ENCODE measurements at regions not wholly inside any gene's neighbourhood (a gene's known extent, or its start where the extent isn't known, plus 50 kb on each side); places are given as distances from the start of the nearest gene placed in this dataset.
"Not testable (repeated sequence)": the region's sequence is repeated elsewhere in the genome, so short reads cannot be mapped to it uniquely, and the experiment has no call there.

DNA sequence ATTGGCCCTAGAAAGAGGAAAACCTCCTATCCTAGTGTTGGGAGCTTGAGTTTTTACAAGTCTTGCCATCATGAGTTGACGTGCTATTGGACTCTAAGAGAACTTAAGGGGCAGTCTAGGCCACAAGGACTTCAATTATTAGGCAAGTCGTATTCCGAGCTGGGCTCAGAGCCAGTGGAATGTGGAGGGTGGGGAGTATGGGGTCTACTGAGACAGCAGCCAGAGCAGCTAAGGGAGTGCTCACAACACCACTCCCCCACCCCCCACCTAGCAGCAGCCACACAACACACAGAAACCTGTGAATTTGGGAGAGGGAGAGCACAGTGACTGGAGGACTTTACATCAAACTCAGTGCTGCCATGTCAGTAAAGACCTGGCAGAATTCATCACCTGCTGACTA, 62.0 kb upstream of the ZNG1F start:
- in situ Hi-C loops (cut with HindIII; ENCODE audit: low pct_ligation_motif_present, low sequenced_read_pairs); H3K27ac ChIP-seq; H3K27me3 ChIP-seq (replicated peaks); H3K36me3 ChIP-seq (replicated peaks); H3K4me3 ChIP-seq (ENCODE audit: low read depth, low read length); DNase-seq: not testable (repeated sequence)

DNA sequence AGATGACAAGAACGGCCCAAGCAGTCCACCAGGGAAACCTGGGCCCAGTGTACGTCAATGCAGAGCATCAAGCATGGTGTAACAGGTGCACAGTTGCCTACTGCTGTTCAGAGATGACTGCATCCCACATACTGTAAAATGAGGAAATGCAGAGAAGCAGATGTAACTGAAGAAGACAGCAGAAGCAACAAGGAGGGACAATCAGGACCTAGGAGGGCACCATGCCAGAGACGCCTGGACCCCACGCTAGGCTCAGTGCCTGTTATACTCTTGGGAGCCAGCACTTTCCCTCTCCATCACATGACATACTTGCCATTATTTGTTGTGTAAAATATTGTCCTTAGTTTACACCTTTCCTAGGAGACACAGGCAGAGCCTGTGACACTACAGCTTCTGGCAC, 57.6 kb upstream of the ZNG1F start:
- DNase-seq; H3K4me3 ChIP-seq (ENCODE audit: low read depth, low read length); H3K36me3 ChIP-seq (replicated peaks); in situ Hi-C loops (cut with HindIII; ENCODE audit: low pct_ligation_motif_present, low sequenced_read_pairs); H3K27ac ChIP-seq; H3K27me3 ChIP-seq (replicated peaks): not testable (repeated sequence)
